ENCODE measurements at regions not wholly inside any gene's neighbourhood (a gene's known extent, or its start where the extent isn't known, plus 50 kb on each side); places are given as distances from the start of the nearest gene placed in this dataset.
"Not testable (repeated sequence)": the region's sequence is repeated elsewhere in the genome, so short reads cannot be mapped to it uniquely, and the experiment has no call there.

DNA sequence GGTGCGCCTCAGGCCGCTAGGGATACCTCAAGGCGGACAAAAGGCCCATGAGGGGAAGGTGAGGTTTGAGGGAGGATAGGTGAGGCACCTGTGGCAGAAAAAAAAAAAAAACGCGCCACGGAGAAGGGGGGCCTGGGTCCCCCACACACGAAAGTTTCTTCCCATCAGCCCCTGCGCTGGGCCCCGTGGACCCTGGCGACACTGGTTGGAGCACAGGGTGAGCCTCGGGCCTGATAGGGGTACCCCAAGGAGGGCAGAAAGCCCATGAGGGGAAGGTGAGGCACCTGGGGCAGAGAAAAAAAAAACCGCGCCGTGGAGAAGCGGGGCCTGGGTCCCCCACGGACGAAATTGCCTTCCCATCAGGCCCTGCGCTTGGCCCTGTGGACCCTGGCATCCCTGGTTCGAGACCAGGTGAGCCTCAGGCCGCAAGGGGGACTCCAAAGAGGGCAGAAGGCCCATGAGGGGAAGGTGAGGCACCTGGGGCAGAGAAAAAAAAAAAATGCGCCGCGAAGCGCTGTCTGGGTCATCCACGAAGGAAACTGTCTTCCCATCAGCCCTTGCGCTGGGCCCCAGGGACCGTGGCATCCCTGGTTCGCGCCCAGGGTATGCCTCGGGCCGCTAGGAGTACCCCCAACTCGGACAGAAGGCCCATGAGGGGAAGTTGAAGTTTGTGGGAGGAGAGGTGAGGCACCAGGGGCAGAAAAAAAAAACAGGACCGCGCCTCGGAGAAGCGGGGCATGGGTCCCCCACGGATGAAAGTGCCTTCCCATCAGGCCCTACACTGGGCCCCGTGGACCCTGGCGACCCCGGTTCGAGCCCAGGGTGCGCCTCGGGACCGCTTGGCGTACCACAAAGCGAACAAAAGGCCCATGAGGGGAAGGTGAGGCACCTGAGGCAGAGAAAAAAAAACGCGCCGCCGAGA is 226.2 kb downstream of the CCDC74A start:
- DNase-seq (ENCODE audit: low spot score): no peak

- no peak for DNase-seq (ENCODE audit: low spot score)
These were observed 227.4 kb downstream of the CCDC74A start for GRCh38 chr2:131754929-131755720.

GRCh38 chr2:131756141-131756907 is 228.6 kb downstream of the CCDC74A start:
- DNase-seq (ENCODE audit: low spot score): no peak

- not testable (repeated sequence) for DNase-seq (ENCODE audit: low spot score)
These were observed 231.3 kb downstream of the CCDC74A start for GRCh38 chr2:131758941-131759340.

DNA sequence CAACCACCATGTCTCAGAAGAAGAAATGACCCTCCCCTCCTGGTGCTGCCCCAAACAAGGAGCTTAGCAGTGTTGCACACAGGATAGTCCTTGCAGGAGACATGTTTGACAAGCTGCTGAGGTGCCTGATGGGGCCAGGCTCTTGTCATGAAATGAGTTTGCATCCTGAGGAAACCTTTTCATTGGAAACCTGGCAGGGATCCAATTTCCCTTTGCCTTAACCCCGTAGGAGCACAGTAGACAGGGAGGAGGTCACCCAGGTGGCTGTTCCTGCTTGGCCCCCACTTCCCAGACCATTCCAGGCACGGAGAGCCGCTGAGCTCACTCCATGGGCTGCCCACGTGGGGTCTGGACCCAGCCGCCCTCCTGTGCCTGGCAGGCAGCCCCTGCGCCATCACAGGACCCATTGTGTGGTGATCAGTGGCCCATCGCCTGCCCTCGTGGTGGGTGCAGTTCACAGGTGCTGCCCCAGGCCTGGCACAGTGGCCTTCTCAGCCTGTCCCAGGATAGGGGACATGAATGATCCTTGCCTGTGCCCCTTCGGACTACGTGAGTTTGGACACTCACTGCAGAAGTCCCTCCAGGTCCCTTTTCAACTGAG is 247.4 kb downstream of the CCDC74A start:
- not testable (repeated sequence) for DNase-seq (ENCODE audit: low spot score)

DNA sequence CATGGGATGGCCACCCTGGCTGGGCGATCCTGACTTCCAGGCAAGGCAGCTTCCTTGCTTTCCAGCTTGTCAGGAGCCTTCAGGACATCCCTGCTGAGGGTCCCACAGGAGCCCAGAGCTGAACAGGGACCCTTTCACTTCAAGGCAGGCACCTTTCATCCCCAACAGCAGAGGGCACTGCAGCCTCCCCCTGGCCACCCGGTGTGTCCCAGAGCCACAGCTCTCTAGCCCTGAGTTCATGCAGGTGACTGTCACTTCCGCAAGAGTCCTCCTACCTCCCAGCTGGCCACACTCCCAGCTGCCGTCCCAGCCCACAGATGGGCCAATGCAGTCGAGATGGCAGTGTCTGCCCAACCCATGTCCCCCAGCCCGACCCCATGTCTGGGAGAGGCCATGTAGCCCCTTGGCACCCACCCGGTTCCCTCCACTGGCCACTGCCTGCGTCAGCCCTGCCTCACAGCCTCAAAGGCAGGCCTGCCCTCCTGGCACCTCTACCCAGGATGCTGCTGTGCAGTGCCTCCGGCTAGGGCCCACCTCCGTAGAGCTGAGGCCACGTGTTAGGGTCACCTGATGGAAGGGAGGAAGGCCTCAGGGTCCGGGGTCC is 248.3 kb downstream of the CCDC74A start:
- DNase-seq (ENCODE audit: low spot score): not testable (repeated sequence)

- DNase-seq (ENCODE audit: low spot score): not testable (repeated sequence)
These were observed 252.8 kb downstream of the CCDC74A start for GRCh38 chr2:131780446-131780845.

DNA sequence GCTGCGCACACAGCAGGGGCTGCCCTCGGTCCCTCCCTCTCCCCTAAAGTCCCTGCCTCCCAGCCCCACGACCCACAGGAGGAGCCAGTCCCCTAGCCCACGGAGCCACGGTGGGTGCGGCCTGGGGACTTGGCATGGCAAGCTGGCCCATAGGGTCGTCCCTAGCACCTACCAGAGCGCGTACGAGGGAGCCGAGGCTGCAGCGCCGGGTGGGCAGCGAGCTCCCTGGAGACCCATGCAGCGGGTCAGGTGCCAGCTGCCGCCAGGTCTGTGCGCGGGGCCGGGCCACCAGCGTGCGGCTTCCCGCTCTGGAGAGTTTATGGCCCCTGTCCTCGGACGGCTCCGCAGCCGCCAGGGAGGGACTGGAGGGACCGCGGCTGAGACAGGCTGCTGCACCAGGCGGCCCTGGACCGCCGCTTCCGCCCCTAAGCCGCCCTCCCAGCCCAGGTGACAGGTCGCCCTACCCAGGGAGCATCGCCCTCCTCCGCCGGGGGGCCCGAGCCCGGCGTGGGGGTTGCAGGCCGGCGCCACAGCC is 273.6 kb downstream of the CCDC74A start:
- DNase-seq (ENCODE audit: low spot score): no peak

GRCh38 chr2:131801745-131802350 is 274.2 kb downstream of the CCDC74A start:
- DNase-seq (ENCODE audit: low spot score): peak; percentile 27

DNA sequence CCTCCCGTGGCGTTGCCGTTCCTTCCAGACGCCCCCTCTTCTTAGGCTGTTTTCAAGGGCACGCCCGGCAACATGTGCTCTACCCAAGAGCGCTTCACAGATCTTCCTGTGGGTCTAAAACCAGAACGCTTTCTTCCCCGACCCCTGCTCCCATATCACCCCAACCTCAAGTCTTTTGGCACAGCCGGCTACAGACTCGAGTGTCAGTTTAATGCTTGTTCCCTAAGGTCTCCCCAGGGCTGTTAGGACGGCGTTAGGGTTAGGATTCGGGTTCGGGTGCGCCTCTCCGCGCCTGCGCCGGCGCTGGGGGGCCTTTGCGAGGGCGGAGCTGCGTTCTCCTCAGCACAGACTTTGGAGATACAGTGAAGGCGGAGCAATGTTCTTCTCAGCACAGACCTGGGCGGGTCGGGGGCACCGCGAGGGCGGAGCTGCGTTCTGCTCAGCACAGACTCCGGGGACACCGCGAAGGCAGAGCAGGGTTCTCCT is 274.7 kb downstream of the CCDC74A start:
- peak; percentile 57 for DNase-seq (ENCODE audit: low spot score)

DNA sequence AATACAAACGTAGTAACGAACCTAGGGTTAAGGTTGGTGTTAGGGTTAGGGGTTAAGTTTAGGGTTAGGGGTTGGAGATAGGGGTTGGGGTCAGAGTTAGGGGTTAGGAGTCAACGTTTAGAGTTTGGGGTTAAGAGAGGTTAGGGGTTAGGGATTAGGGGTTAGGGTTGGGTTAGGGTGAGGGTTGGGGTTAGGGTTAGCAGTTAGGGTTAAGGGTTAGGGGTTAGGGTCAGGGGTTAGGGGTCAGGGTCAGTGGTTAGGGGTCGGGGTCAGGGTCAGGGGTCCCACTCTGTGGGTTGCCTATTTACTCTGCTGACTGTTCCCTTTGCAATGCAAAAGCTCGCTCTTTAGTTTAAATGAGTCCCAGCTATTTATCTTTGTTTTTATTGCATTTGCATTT is 275.5 kb downstream of the CCDC74A start:
- not testable (repeated sequence) for DNase-seq (ENCODE audit: low spot score)

DNA sequence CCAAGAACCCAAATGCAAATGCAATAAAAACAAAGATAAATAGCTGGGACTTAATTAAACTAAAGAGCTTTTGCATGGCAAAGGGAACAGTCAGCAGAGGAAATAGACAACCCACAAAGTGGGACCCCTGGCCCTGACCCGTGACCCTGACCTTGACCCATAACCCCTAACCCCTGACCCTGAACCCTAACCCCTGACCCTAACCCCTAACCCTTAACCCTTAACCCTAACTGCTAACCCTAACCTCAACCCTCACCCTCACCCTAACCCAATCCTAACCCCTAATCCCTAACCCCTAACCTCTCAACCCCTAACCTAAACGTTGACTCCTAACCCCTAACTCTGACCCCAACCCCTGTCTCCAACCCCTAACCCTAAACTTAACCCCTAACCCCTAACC is 284.9 kb downstream of the CCDC74A start:
- not testable (repeated sequence) for DNase-seq (ENCODE audit: low spot score)

DNA sequence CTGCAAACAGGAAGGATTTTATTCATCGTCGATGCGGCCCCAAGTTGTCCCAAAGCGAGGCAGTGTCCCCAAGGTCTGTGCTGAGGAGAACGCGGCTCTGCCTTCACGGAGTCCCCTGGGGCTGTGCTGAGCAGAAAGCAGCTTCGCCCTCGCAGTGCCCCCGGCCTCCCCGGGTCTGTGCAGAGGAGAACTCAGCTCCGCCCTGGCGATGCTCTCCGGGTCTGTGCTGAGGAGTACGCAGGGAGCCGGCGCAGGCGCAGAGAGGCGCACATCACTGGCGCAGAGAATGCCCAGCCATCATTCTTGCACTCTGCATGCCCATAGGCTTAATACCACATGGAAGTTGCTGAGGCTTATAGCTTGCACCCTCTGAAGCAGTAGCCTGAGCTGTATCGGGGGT is 285.7 kb downstream of the CCDC74A start:
- DNase-seq (ENCODE audit: low spot score): not testable (repeated sequence)

DNA sequence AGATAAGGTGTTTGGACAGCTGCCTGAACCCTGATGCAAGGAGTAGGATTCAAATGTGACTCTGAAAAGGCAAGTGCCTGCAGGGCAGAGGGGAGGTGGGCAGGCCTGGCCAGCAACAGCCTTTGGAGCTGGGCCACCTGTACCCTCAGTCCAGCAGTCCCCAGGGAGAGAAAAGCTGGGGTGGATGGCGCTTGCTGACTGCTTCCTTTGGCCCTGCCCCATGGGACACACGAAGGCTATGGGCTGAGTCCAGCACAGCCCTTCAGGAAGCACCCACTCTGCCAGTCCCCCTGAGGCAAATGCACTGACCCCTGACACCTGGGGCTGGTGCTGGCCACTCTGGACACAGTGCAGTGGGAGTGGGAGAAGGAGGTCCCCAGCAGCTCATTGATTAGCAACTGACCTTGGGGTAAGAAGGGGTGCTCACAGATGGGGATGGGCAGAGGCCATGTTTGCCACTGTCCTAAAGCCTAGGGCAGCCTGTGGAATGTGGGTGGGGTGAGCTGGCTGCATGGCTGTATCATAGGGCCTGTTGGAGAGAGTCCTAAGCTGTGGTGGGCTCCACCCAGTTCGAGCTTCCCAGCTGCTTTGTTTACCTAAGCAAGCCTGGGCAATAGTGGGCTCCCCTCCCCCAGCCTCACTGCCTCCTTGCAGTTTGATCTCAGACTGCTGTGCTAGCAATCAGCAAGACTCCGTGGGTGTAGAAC is 290.7 kb downstream of the CCDC74A start:
- not testable (repeated sequence) for DNase-seq (ENCODE audit: low spot score)

GRCh38 chr2:131822237-131822721 is 294.6 kb downstream of the CCDC74A start:
- DNase-seq (ENCODE audit: low spot score): not testable (repeated sequence)

DNA sequence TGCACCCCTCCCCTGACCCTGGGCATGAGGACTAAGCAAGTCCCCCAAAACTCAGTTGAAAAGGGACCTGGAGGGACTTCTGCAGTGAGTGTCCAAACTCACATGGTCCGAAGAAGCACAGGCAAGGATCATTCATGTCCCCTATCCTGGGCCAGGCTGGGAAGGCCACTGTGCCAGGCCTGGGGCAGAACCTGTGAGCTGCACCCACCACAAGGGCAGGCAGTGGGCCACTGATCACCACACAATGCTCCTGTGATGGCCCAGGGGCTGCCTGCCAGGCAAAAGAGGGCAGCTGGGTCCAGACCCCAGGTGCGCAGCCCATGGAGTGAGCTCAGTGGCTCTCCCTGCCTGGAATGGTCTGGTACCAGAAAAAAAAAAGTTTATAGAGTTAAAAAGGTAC is 295.4 kb downstream of the CCDC74A start:
- not testable (repeated sequence) for DNase-seq (ENCODE audit: low spot score)

DNA sequence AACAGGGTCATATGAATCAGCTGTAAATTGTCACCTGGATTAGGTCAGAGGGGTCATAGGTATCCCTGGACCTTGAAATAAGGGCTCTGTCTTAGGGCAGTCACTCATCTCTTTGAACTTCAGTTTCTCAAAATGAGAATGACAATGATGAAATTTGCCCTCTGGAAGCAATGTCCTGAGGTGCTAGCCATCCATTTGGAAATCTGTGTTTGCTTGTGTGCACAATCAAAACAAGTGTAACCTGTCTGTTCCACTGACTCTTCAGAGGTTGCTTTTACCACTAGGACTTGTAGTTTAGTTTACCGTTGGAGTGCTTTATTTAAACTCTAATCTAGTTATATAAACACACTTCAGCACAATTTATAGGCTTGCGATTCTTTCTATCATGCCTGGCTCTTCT is 297.3 kb downstream of the CCDC74A start:
- DNase-seq (ENCODE audit: low spot score): not testable (repeated sequence)

- no peak for DNase-seq (ENCODE audit: low spot score)
These were observed 299.9 kb downstream of the CCDC74A start for GRCh38 chr2:131827481-131828163.

DNA sequence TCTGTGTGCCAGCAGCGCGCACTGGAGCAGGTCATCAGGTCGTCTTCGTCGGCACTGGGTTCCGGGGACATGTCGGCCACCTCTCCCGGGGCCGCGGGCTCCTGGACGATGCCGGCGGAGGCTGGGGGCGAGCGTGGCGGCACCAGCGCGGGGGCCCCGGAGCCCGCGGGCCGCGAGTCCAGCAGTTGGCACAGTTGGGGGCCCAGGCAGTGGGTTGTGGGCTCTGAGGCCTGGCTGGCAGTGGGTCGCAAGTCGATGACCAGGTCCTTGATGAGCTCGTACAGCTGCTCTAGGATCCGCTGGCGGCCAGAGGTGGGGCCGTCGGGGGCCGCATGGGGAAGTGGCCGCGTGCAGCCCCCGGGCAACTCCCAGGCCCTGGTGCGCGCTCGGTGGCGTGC is 300.5 kb downstream of the CCDC74A start:
- no peak for DNase-seq (ENCODE audit: low spot score)

Measured in putamen (tissue), 1 donor.